Naive thymus-derived CD8-positive, alpha-beta T cell (primary cell): ENCODE measurements at regions not wholly inside any gene's neighbourhood (a gene's known extent, or its start where the extent isn't known, plus 50 kb on each side); places are given as distances from the start of the nearest gene placed in this dataset.
"Not testable (repeated sequence)": the region's sequence is repeated elsewhere in the genome, so short reads cannot be mapped to it uniquely, and the experiment has no call there.

Source experiments
- ATAC-seq, 2 donors: fragments of 150-1000 bp; cut with Tn5 transposase in 1 of 2; sonication (Bioruptor Pico), chemical (Tn5 transposase) in 1 of 2; 1 replicate in 1 of 2; 2 replicates in 1 of 2; pipeline ENCODE4 v1.10.0; 2021; ENCODE audit warnings: mild to moderate bottlenecking in 2 of 2, moderate library complexity in 2 of 2
- POLR2A ChIA-PET: fragments of 350-600 bp; sonication (Branson Sonifier 250); formaldehyde crosslinking; loops from one replicate; lab custom pipeline; 2021; ENCODE audit warnings: antibody characterized with exemption; lab: Charles Lee
- DNase-seq, 10 donors: peaks; one replicate each; pipeline versions ENCODE4 v3.0.0 to v3.0.0-alpha.2; 2020 to 2022
- H3K27ac Mint-ChIP-seq, 10 donors: one replicate each; pipeline ENCODE4 v1.8.0; 2020 to 2022; ENCODE audit warnings: mild to moderate bottlenecking in 10 of 10, mixed read lengths in 10 of 10, moderate library complexity in 4 of 10, inconsistent platforms in 1 of 10
- H3K27me3 Mint-ChIP-seq, 5 donors: one replicate each; pipeline ENCODE4 v1.8.0; 2021 to 2022; ENCODE audit warnings: mixed read lengths in 5 of 5
- H3K36me3 Mint-ChIP-seq, 3 donors: one replicate each; pipeline ENCODE4 v1.8.0; 2020 to 2022; ENCODE audit warnings: mixed read lengths in 3 of 3, mild to moderate bottlenecking in 2 of 3, inconsistent platforms in 1 of 3
- H3K4me1 Mint-ChIP-seq, 4 donors: one replicate each; pipeline ENCODE4 v1.8.0; 2021 to 2022; ENCODE audit warnings: mixed read lengths in 4 of 4
- H3K4me3 Mint-ChIP-seq, 10 donors: one replicate each; pipeline ENCODE4 v1.8.0; 2020 to 2022; ENCODE audit warnings: mild to moderate bottlenecking in 10 of 10, mixed read lengths in 10 of 10, moderate library complexity in 6 of 10, inconsistent platforms in 1 of 10
- H3K9me3 Mint-ChIP-seq, 9 donors: one replicate each; pipeline ENCODE4 v1.8.0; 2020 to 2022; ENCODE audit warnings: mixed read lengths in 9 of 9, mild to moderate bottlenecking in 3 of 9, inconsistent platforms in 1 of 9, moderate library complexity in 1 of 9

GRCh38 chr12:114500131-114500530, 94.2 kb upstream of the TBX5 start:
- no peaks in the 10 kb centered on the region for H3K4me1 Mint-ChIP-seq
- H3K27ac Mint-ChIP-seq = no peak overlapping the region
- ATAC-seq (no peak), DNase-seq (no peak)
- H3K36me3 Mint-ChIP-seq = no peaks in the 10 kb centered on the region
- H3K27me3 Mint-ChIP-seq = peaks cover 24 to 66% (median 33%) of the 10 kb centered on the region in 5 donors
- H3K4me3 Mint-ChIP-seq = no peak overlapping the region
- peaks cover 0 to 2% (median 0%) of the 10 kb centered on the region in 9 donors for H3K9me3 Mint-ChIP-seq
- POLR2A ChIA-PET = no interaction called here

- Mint-ChIP-seq H3K27ac (no peak overlapping the region), H3K4me1 (no peaks in the 10 kb centered on the region), H3K9me3 (peaks cover 0 to 2% (median 0%) of the 10 kb centered on the region in 9 donors), H3K4me3 (no peak overlapping the region), H3K36me3 (no peaks in the 10 kb centered on the region), H3K27me3 (peaks cover 24 to 71% (median 36%) of the 10 kb centered on the region in 5 donors)
- POLR2A ChIA-PET = no interaction called here
- ATAC-seq (no peak), DNase-seq (no peak)
These were observed 93.4 kb upstream of the TBX5 start for GRCh38 chr12:114499338-114499737.

- Mint-ChIP-seq H3K4me1 (no peaks in the 10 kb centered on the region), H3K9me3 (peaks cover 0 to 3% (median 0%) of the 10 kb centered on the region in 9 donors), H3K27me3 (peaks cover 5 to 43% (median 20%) of the 10 kb centered on the region in 5 donors), H3K27ac (no peak overlapping the region), H3K4me3 (no peak overlapping the region), H3K36me3 (no peaks in the 10 kb centered on the region)
- DNase-seq (no peak), ATAC-seq (no peak)
- POLR2A ChIA-PET = no interaction called here
These were observed 86.0 kb upstream of the TBX5 start for GRCh38 chr12:114491916-114492315.

GRCh38 chr12:114484822-114485459, 79.0 kb upstream of the TBX5 start:
- POLR2A ChIA-PET = not testable (repeated sequence)

GRCh38 chr12:114483996-114484395, 78.1 kb upstream of the TBX5 start:
- Mint-ChIP-seq H3K27ac (no peak overlapping the region), H3K9me3 (peaks cover 0 to 6% (median 0%) of the 10 kb centered on the region in 9 donors), H3K4me1 (peaks cover 11 to 19% (median 14%) of the 10 kb centered on the region in 4 donors), H3K36me3 (peaks cover 0 to 13% (median 0%) of the 10 kb centered on the region in 3 donors), H3K27me3 (peaks cover 28 to 46% (median 32%) of the 10 kb centered on the region in 5 donors), H3K4me3 (no peak overlapping the region)
- no peak for DNase-seq
- no peak for ATAC-seq
- POLR2A ChIA-PET = no interaction called here

More at GRCh38 chr12:114484822-114485459, 79.0 kb upstream of the TBX5 start:
- H3K4me3 Mint-ChIP-seq, H3K36me3 Mint-ChIP-seq, H3K27ac Mint-ChIP-seq, ATAC-seq, H3K9me3 Mint-ChIP-seq, DNase-seq: not testable (repeated sequence)
- H3K27me3 Mint-ChIP-seq = peaks cover 23 to 36% (median 28%) of the 10 kb centered on the region in 5 donors
- H3K4me1 Mint-ChIP-seq = peaks cover 7 to 13% (median 8%) of the 10 kb centered on the region in 4 donors

GRCh38 chr12:114481200-114481535, 75.2 kb upstream of the TBX5 start:
- Mint-ChIP-seq H3K36me3 (peaks cover 0 to 13% (median 0%) of the 10 kb centered on the region in 3 donors), H3K27ac (no peak overlapping the region), H3K4me1 (peaks cover 11 to 19% (median 14%) of the 10 kb centered on the region in 4 donors), H3K27me3 (peaks cover 40 to 68% (median 54%) of the 10 kb centered on the region in 5 donors), H3K9me3 (peaks cover 0 to 4% (median 0%) of the 10 kb centered on the region in 9 donors), H3K4me3 (peak overlapping the region in 7 of 10 donors; percentile 15 to 59 (median 40))
- POLR2A ChIA-PET = no interaction called here
- no peak for DNase-seq
- no peak for ATAC-seq

- POLR2A ChIA-PET = no interaction called here
- H3K4me3 Mint-ChIP-seq = peak overlapping the region; percentile 10 to 84 (median 62)
- peaks cover 42 to 74% (median 56%) of the 10 kb centered on the region in 5 donors for H3K27me3 Mint-ChIP-seq
- H3K36me3 Mint-ChIP-seq = peaks cover 0 to 13% (median 0%) of the 10 kb centered on the region in 3 donors
- no peak overlapping the region for H3K27ac Mint-ChIP-seq
- H3K9me3 Mint-ChIP-seq = peaks cover 0 to 3% (median 0%) of the 10 kb centered on the region in 9 donors
- peaks cover 11 to 19% (median 14%) of the 10 kb centered on the region in 4 donors for H3K4me1 Mint-ChIP-seq
- no peak for ATAC-seq
- no peak for DNase-seq
These were observed 74.6 kb upstream of the TBX5 start for GRCh38 chr12:114480337-114481199.

- H3K4me1 Mint-ChIP-seq = peaks cover 11 to 19% (median 14%) of the 10 kb centered on the region in 4 donors
- peaks cover 0 to 13% (median 0%) of the 10 kb centered on the region in 3 donors for H3K36me3 Mint-ChIP-seq
- peak overlapping the region in 1 of 10 donors; percentile 56 for H3K27ac Mint-ChIP-seq
- ATAC-seq (no peak), DNase-seq (no peak)
- H3K4me3 Mint-ChIP-seq = peak overlapping the region; percentile 41 to 84 (median 71)
- POLR2A ChIA-PET = no interaction called here
- peaks cover 47 to 81% (median 61%) of the 10 kb centered on the region in 5 donors for H3K27me3 Mint-ChIP-seq
- H3K9me3 Mint-ChIP-seq = peaks cover 0 to 8% (median 0%) of the 10 kb centered on the region in 9 donors
These were observed 73.9 kb upstream of the TBX5 start for GRCh38 chr12:114479831-114480230.

- Mint-ChIP-seq H3K27me3 (peaks cover 47 to 82% (median 63%) of the 10 kb centered on the region in 5 donors), H3K36me3 (peaks cover 0 to 13% (median 0%) of the 10 kb centered on the region in 3 donors)
These were observed 72.9 kb upstream of the TBX5 start for GRCh38 chr12:114478865-114479264.

GRCh38 chr12:114477989-114478395, 72.0 kb upstream of the TBX5 start:
- ATAC-seq (no peak), DNase-seq (no peak)
- H3K4me3 Mint-ChIP-seq = no peak overlapping the region
- POLR2A ChIA-PET = no interaction called here
- peaks cover 43 to 76% (median 58%) of the 10 kb centered on the region in 5 donors for H3K27me3 Mint-ChIP-seq
- H3K27ac Mint-ChIP-seq = peak overlapping the region in 1 of 10 donors; percentile 1
- peaks cover 0 to 13% (median 0%) of the 10 kb centered on the region in 3 donors for H3K36me3 Mint-ChIP-seq
- peaks cover 11 to 19% (median 14%) of the 10 kb centered on the region in 4 donors for H3K4me1 Mint-ChIP-seq
- peaks cover 0 to 8% (median 0%) of the 10 kb centered on the region in 9 donors for H3K9me3 Mint-ChIP-seq

More at GRCh38 chr12:114478865-114479264, 72.9 kb upstream of the TBX5 start:
- Mint-ChIP-seq H3K4me1 (peaks cover 11 to 19% (median 14%) of the 10 kb centered on the region in 4 donors), H3K9me3 (peaks cover 0 to 8% (median 0%) of the 10 kb centered on the region in 9 donors), H3K4me3 (peak overlapping the region in 2 of 10 donors; percentile 3 to 74), H3K27ac (no peak overlapping the region)
- ATAC-seq (no peak), DNase-seq (no peak)
- POLR2A ChIA-PET = no interaction called here

- peaks cover 0 to 8% (median 0%) of the 10 kb centered on the region in 3 donors for H3K36me3 Mint-ChIP-seq
- H3K4me3 Mint-ChIP-seq = no peak overlapping the region
- POLR2A ChIA-PET = no interaction called here
- peaks cover 7 to 15% (median 9%) of the 10 kb centered on the region in 4 donors for H3K4me1 Mint-ChIP-seq
- DNase-seq = no peak
- H3K9me3 Mint-ChIP-seq = peaks cover 0 to 8% (median 0%) of the 10 kb centered on the region in 9 donors
- H3K27ac Mint-ChIP-seq = no peak overlapping the region
- H3K27me3 Mint-ChIP-seq = peaks cover 32 to 58% (median 46%) of the 10 kb centered on the region in 5 donors
- no peak for ATAC-seq
These were observed 70.2 kb upstream of the TBX5 start for GRCh38 chr12:114476159-114476558.

GRCh38 chr12:114473717-114474116, 67.8 kb upstream of the TBX5 start:
- Mint-ChIP-seq H3K36me3 (no peaks in the 10 kb centered on the region), H3K9me3 (peaks cover 0 to 8% (median 0%) of the 10 kb centered on the region in 9 donors), H3K27ac (no peak overlapping the region), H3K4me3 (no peak overlapping the region), H3K27me3 (peaks cover 20 to 46% (median 28%) of the 10 kb centered on the region in 5 donors), H3K4me1 (no peaks in the 10 kb centered on the region)
- POLR2A ChIA-PET = no interaction called here
- no peak for ATAC-seq
- no peak for DNase-seq
